Activated naive CD4-positive, alpha-beta T cell treated with anti-CD3 and anti-CD28 coated beads for 36 hours (primary cell): ENCODE measurements at regions not wholly inside any gene's neighbourhood (a gene's known extent, or its start where the extent isn't known, plus 50 kb on each side); places are given as distances from the start of the nearest gene placed in this dataset.

Experiments
- CTCF ChIA-PET: fragments of 350-600 bp; sonication (Branson Sonifier 250); formaldehyde crosslinking; loops from one replicate; lab custom pipeline; 2021; ENCODE audit warnings: antibody characterized with exemption; lab: Charles Lee
- DNase-seq: peaks from one replicate; pipeline ENCODE4 v3.0.0-alpha.2; 2020
- H3K27ac Mint-ChIP-seq: one replicate; pipeline ENCODE4 v1.8.0; 2021; ENCODE audit warnings: mild to moderate bottlenecking, mixed read lengths
- H3K27me3 Mint-ChIP-seq: one replicate; pipeline ENCODE4 v1.8.0; 2021; ENCODE audit warnings: low read depth, mixed read lengths
- H3K36me3 Mint-ChIP-seq: one replicate; pipeline ENCODE4 v1.8.0; 2021; ENCODE audit warnings: low read depth, mixed read lengths
- H3K4me1 Mint-ChIP-seq: one replicate; pipeline ENCODE4 v1.8.0; 2021; ENCODE audit warnings: low read depth, mixed read lengths
- H3K4me3 Mint-ChIP-seq: one replicate; pipeline ENCODE4 v1.8.0; 2021; ENCODE audit warnings: mild to moderate bottlenecking, moderate library complexity, mixed read lengths
- H3K9me3 Mint-ChIP-seq: one replicate; pipeline ENCODE4 v1.8.0; 2021; ENCODE audit warnings: mixed read lengths
- intact Hi-C: fragments of 100-400 bp; cut with micrococcal nuclease; formaldehyde crosslinking; loops from one replicate; pipeline ENCODE4 v1.15.1; 2023

DNA sequence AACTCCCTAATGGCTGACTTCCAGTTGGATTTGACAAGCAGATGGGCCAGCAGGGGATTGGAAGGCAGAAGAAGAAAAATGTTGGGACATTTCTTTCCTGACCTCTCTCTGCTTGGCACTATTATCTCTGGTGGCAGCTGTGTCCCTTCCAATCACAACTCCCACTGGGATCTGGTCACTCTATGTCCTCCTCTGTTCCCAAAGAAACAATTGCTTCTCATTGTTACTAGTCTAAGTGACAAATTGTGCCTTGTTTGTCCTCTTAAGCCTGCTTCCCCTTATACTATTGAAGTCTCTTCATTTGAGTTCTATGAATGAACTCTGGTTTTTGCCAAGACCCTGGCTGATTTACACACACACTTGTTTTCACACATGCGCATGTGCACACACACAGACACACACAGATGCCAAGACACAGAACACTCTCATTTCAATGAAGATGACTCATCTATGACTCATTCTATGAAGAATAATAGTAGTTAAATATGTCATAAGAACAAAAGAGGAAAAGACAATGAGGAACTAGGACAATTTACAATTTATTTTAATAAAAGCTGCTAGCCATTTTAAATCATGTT, 83.0 kb upstream of the FAR2 start:
- no peaks in the 10 kb centered on the region for H3K36me3 Mint-ChIP-seq
- no peak overlapping the region for H3K27ac Mint-ChIP-seq
- CTCF ChIA-PET = no interaction called here
- intact Hi-C loops = no loop called here
- H3K4me3 Mint-ChIP-seq = no peak overlapping the region
- DNase-seq = peak; percentile 47
- H3K4me1 Mint-ChIP-seq = peaks cover 2% of the 10 kb centered on the region
- H3K9me3 Mint-ChIP-seq = peaks cover 2% of the 10 kb centered on the region
- H3K27me3 Mint-ChIP-seq = peaks cover 25% of the 10 kb centered on the region

DNA sequence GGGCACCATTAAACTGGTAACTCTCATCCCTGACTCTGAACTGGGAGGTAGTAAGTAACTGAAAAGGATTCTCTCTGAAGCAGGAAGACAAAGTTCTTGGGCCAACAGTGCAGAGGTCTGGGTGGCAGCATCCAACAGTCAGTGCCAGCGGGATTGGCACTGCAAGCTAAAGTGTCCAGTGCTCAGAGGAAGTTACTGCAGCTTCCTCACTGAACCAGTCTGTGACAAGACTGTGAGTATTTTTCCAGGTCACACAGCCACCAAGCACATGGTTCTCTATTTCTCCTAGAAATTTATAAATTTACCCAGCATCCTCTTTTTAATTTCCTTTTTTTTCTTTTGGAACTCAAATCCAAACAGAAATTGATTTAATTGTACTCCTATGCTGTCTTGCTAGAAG, 81.6 kb upstream of the FAR2 start:
- H3K27ac Mint-ChIP-seq = no peak overlapping the region
- DNase-seq = no peak
- H3K27me3 Mint-ChIP-seq = peaks cover 22% of the 10 kb centered on the region
- intact Hi-C loops = no loop called here
- H3K4me3 Mint-ChIP-seq = no peak overlapping the region
- H3K4me1 Mint-ChIP-seq = peaks cover 2% of the 10 kb centered on the region
- no peaks in the 10 kb centered on the region for H3K9me3 Mint-ChIP-seq
- no peaks in the 10 kb centered on the region for H3K36me3 Mint-ChIP-seq
- CTCF ChIA-PET = interaction anchor here (3.1 kb wide), 1 partner anchor 250 kb away, joined by 10 read pairs; no protein-coding TSS in a partner anchor

- intact Hi-C loops = loop anchor here (5.0 kb wide), 1 partner anchor 1737 kb away; no protein-coding TSS in a partner anchor
- CTCF ChIA-PET = interaction anchor here (3.1 kb wide), 1 partner anchor 247 kb away, joined by 10 read pairs; no protein-coding TSS in a partner anchor
- no peak for DNase-seq
- Mint-ChIP-seq H3K27ac (no peak overlapping the region), H3K36me3 (no peaks in the 10 kb centered on the region), H3K4me3 (no peak overlapping the region), H3K4me1 (peaks cover 2% of the 10 kb centered on the region), H3K27me3 (peaks cover 33% of the 10 kb centered on the region), H3K9me3 (no peaks in the 10 kb centered on the region)
Observed at GRCh38 chr12:29070309-29070708, 78.8 kb upstream of the FAR2 start.

DNA sequence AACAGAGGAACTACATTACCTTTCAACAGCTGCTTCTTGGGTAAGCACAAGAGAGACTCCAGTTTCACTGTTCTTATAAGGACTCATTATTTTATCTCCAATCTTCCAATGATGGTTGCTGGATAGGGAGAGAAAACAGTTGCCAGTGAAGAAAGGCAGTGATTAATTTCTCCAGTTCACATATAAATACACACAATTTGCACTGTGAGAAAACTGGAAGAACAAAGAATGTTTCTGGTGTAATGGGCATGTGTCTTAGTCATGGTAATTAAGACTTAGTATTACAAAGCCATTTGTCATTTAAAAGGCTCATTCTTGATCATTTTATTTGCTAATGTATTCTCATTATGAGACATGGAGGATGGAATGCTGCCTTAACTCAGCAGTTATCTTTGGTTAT, 78.0 kb upstream of the FAR2 start:
- Mint-ChIP-seq H3K27ac (no peak overlapping the region), H3K36me3 (no peaks in the 10 kb centered on the region), H3K9me3 (no peaks in the 10 kb centered on the region), H3K4me1 (peaks cover 2% of the 10 kb centered on the region), H3K27me3 (peaks cover 36% of the 10 kb centered on the region), H3K4me3 (no peak overlapping the region)
- no peak for DNase-seq
- intact Hi-C loops = loop anchor here (5.0 kb wide), 1 partner anchor 1736 kb away; no protein-coding TSS in a partner anchor
- CTCF ChIA-PET = interaction anchor here (0.5 to 4.3 kb wide), 5 partner anchors 15 to 1118 kb away, joined by 3 to 43 read pairs (median 5); no protein-coding TSS in a partner anchor

DNA sequence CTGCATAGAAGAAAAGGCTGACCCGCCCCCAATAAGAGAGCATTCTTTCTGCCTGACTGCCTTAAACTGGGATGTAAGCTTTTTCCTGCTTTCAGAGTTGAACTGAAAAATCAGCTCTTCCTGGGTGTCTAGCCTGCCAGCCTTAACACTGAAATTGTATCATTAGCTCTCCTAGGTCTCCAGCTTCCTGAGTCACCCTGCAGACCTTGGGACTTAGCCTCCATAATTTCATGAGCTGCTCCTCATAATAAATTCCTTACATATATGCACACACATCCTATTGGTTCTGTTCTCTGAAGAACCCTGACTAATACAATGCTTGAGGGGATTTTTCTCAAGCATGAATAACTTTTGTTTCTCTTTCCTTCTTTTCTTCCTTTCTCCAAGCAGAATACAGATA, 76.4 kb upstream of the FAR2 start:
- H3K4me1 Mint-ChIP-seq = no peaks in the 10 kb centered on the region
- CTCF ChIA-PET = interaction anchor here (0.6 to 4.3 kb wide), 12 partner anchors 13 to 248 kb away, joined by 3 to 43 read pairs (median 4); no protein-coding TSS in a partner anchor
- no peaks in the 10 kb centered on the region for H3K9me3 Mint-ChIP-seq
- no peak overlapping the region for H3K27ac Mint-ChIP-seq
- H3K36me3 Mint-ChIP-seq = no peaks in the 10 kb centered on the region
- no peak overlapping the region for H3K4me3 Mint-ChIP-seq
- no peak for DNase-seq
- peaks cover 35% of the 10 kb centered on the region for H3K27me3 Mint-ChIP-seq
- intact Hi-C loops = loop anchor here (1.0 to 5.0 kb wide), 2 partner anchors 245 to 1735 kb away; no protein-coding TSS in a partner anchor

GRCh38 chr12:29073631-29074239, 75.3 kb upstream of the FAR2 start:
- no peak overlapping the region for H3K27ac Mint-ChIP-seq
- H3K27me3 Mint-ChIP-seq = peaks cover 27% of the 10 kb centered on the region
- no peaks in the 10 kb centered on the region for H3K36me3 Mint-ChIP-seq
- intact Hi-C loops = loop anchor here (1.0 to 5.0 kb wide), 2 partner anchors 244 to 1734 kb away; no protein-coding TSS in a partner anchor
- CTCF ChIA-PET = interaction anchor here (0.6 to 4.3 kb wide), 13 partner anchors 10 to 957 kb away, joined by 3 to 43 read pairs (median 5); no protein-coding TSS in a partner anchor
- H3K9me3 Mint-ChIP-seq = no peaks in the 10 kb centered on the region
- no peak overlapping the region for H3K4me3 Mint-ChIP-seq
- no peaks in the 10 kb centered on the region for H3K4me1 Mint-ChIP-seq
- DNase-seq = peak; percentile 18

GRCh38 chr12:29081101-29081500, 68.0 kb upstream of the FAR2 start:
- H3K36me3 Mint-ChIP-seq = no peaks in the 10 kb centered on the region
- CTCF ChIA-PET = interaction anchor here (2.4 kb wide), 1 partner anchor 237 kb away, joined by 11 read pairs; no protein-coding TSS in a partner anchor
- H3K27ac Mint-ChIP-seq = no peak overlapping the region
- no peaks in the 10 kb centered on the region for H3K9me3 Mint-ChIP-seq
- intact Hi-C loops = loop anchor here (5.0 kb wide), 1 partner anchor 1731 kb away; no protein-coding TSS in a partner anchor
- DNase-seq = no peak
- peaks cover 7% of the 10 kb centered on the region for H3K4me1 Mint-ChIP-seq
- peaks cover 14% of the 10 kb centered on the region for H3K27me3 Mint-ChIP-seq
- no peak overlapping the region for H3K4me3 Mint-ChIP-seq

DNA sequence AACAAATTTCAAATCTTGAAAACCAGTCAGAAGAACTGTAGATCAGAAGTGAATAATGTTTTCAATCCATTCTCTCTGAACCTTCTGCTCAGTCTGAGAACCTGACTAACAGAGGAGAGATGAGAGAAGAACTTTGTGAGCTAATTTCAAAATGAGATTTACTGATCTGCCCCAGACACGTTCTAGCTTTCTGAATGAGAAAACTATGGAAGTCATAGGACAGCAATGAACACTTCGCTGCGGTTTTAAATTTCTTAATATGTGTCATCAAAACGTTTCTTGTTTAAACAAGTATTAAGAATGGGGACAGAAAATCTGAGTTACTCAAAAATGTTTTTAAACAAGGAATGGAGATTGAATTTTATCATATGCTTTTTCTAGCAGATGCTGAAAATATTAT, 66.6 kb upstream of the FAR2 start:
- H3K9me3 Mint-ChIP-seq = no peaks in the 10 kb centered on the region
- H3K4me1 Mint-ChIP-seq = peaks cover 7% of the 10 kb centered on the region
- peaks cover 9% of the 10 kb centered on the region for H3K27me3 Mint-ChIP-seq
- H3K4me3 Mint-ChIP-seq = no peak overlapping the region
- no peak overlapping the region for H3K27ac Mint-ChIP-seq
- no peaks in the 10 kb centered on the region for H3K36me3 Mint-ChIP-seq
- DNase-seq = no peak
- CTCF ChIA-PET = interaction anchor here (2.4 kb wide), 1 partner anchor 235 kb away, joined by 11 read pairs; no protein-coding TSS in a partner anchor
- intact Hi-C loops = loop anchor here (1.0 to 5.0 kb wide), 4 partner anchors 21 to 1730 kb away; no protein-coding TSS in a partner anchor

- CTCF ChIA-PET = interaction anchor here (0.9 to 7.7 kb wide), 8 partner anchors 12 to 235 kb away, joined by 3 to 86 read pairs (median 4); no protein-coding TSS in a partner anchor
- DNase-seq = no peak
Observed at GRCh38 chr12:29086325-29087271, 62.5 kb upstream of the FAR2 start.

GRCh38 chr12:29088611-29089219, 60.4 kb upstream of the FAR2 start:
- peaks cover 4% of the 10 kb centered on the region for H3K9me3 Mint-ChIP-seq
- peaks cover 7% of the 10 kb centered on the region for H3K27me3 Mint-ChIP-seq
- no peak for DNase-seq
- no peak overlapping the region for H3K4me3 Mint-ChIP-seq
- no peaks in the 10 kb centered on the region for H3K4me1 Mint-ChIP-seq
- CTCF ChIA-PET = interaction anchor here (0.7 to 7.7 kb wide), 13 partner anchors 10 to 335 kb away, joined by 3 to 86 read pairs (median 3); no protein-coding TSS in a partner anchor
- intact Hi-C loops = loop anchor here (1.0 to 5.0 kb wide), 3 partner anchors 154 to 429 kb away; no protein-coding TSS in a partner anchor
- peaks cover 2% of the 10 kb centered on the region for H3K36me3 Mint-ChIP-seq
- H3K27ac Mint-ChIP-seq = no peak overlapping the region

More at GRCh38 chr12:29086325-29087271, 62.5 kb upstream of the FAR2 start:
- Mint-ChIP-seq H3K36me3 (no peaks in the 10 kb centered on the region), H3K27ac (no peak overlapping the region), H3K4me3 (no peak overlapping the region), H3K27me3 (peaks cover 6% of the 10 kb centered on the region), H3K9me3 (no peaks in the 10 kb centered on the region), H3K4me1 (peaks cover 7% of the 10 kb centered on the region)
- intact Hi-C loops = loop anchor here (5.0 kb wide), 2 partner anchors 156 to 431 kb away; no protein-coding TSS in a partner anchor
